GM06990 (cell line): ENCODE measurements at regions not wholly inside any gene's neighbourhood (a gene's known extent, or its start where the extent isn't known, plus 50 kb on each side); places are given as distances from the start of the nearest gene placed in this dataset.

Experiments used
- DNase-seq: peaks from one replicate; pipeline ENCODE4 v3.0.0-alpha.2; 2011; ENCODE audit not compliant: insufficient read length; ENCODE audit errors: extremely low read depth
- H3K27me3 ChIP-seq: replicated peaks from 2 replicates; pipeline ENCODE4 v1.6.0; 2011; ENCODE audit warnings: low read length; ENCODE audit not compliant: control insufficient read depth, insufficient read depth
- H3K36me3 ChIP-seq: 2 replicates; pipeline ENCODE4 v1.5.1; 2011; ENCODE audit warnings: low read length; ENCODE audit not compliant: control insufficient read depth, insufficient read depth
- H3K4me3 ChIP-seq: replicated peaks from 2 replicates; pipeline ENCODE4 v1.5.1; 2011; ENCODE audit warnings: low read depth, mild to moderate bottlenecking, control low read depth, low read length
- TF ChIP-seq, protein P1 (sequence below): IDR thresholded peaks from 2 replicates; pipeline ENCODE4 v1.5.1; 2011; ENCODE audit warnings: low read length, control low read depth, mild to moderate bottlenecking, inconsistent platforms; ENCODE audit not compliant: insufficient read depth, poor library complexity, severe bottlenecking

DNA sequence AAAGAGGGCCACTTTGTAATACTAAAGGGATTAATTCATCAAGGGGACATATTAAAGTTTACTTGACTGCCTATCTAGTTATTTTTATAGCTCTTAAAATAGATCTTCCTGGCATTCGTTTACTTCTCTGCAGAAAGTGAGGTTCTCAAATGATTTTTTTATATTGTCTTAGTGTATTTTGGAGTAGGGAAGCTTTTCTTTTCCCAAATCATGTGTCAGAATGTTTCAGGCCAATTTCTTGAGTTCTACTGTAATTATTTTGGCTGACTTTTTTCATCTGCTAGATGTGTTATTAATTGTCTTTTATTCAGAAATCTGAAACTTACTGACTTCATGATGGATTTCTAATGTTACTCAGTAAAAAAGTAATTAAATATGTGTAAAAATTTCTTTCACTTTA is 60.2 kb upstream of the FBXL7 start:
- TF ChIP-seq, protein P1, sequence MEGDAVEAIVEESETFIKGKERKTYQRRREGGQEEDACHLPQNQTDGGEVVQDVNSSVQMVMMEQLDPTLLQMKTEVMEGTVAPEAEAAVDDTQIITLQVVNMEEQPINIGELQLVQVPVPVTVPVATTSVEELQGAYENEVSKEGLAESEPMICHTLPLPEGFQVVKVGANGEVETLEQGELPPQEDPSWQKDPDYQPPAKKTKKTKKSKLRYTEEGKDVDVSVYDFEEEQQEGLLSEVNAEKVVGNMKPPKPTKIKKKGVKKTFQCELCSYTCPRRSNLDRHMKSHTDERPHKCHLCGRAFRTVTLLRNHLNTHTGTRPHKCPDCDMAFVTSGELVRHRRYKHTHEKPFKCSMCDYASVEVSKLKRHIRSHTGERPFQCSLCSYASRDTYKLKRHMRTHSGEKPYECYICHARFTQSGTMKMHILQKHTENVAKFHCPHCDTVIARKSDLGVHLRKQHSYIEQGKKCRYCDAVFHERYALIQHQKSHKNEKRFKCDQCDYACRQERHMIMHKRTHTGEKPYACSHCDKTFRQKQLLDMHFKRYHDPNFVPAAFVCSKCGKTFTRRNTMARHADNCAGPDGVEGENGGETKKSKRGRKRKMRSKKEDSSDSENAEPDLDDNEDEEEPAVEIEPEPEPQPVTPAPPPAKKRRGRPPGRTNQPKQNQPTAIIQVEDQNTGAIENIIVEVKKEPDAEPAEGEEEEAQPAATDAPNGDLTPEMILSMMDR, result no peak
- Histone ChIP-seq H3K36me3 (no peaks in the 10 kb centered on the region), H3K27me3 (no peaks in the 10 kb centered on the region), H3K4me3 (no peak overlapping the region)
- no peak for DNase-seq

DNA sequence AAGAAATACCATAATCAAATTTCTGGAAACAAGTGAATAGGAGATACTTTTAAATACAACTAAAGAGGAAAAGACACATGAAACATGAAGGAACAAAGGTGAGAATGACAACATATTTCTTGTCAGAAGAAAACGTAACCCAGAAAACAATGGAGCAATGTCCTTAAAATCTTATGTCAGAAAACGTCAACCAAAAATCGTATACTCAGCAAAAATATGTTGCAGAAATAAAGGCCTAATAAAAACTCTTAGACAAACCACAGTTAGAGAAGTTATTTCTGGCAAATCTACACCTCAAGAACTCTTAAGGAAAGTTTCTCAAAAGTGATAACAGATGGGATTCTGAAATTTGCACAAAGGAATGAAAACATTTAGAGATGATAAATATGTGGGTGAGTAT is 66.3 kb upstream of the FBXL7 start:
- no peak for DNase-seq
- TF ChIP-seq, protein P1, result no peak
- H3K4me3 ChIP-seq, result no peak overlapping the region
- H3K27me3 ChIP-seq, result no peaks in the 10 kb centered on the region
- H3K36me3 ChIP-seq, result no peaks in the 10 kb centered on the region

DNA sequence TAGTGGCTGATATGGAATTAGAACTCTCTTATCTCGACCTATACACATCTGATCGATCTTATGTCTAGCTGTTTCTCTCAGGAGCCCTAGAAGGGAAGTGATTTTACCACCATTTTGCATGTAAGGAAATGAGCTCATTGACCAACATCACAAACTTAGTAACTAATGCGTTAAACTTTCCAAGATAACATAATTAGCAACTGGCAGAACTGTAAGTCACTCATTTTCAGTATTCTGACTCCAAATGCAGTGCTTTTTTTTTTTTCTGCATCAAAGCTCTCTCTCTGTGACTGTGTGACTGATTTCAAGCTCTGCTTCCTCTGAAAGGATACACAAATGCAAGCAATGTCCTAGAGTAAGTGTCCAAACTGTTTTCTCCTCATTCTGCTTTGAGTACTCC is 68.1 kb upstream of the FBXL7 start:
- Histone ChIP-seq H3K27me3 (no peaks in the 10 kb centered on the region), H3K36me3 (no peaks in the 10 kb centered on the region), H3K4me3 (no peak overlapping the region)
- no peak for DNase-seq
- TF ChIP-seq, protein P1, result no peak

DNA sequence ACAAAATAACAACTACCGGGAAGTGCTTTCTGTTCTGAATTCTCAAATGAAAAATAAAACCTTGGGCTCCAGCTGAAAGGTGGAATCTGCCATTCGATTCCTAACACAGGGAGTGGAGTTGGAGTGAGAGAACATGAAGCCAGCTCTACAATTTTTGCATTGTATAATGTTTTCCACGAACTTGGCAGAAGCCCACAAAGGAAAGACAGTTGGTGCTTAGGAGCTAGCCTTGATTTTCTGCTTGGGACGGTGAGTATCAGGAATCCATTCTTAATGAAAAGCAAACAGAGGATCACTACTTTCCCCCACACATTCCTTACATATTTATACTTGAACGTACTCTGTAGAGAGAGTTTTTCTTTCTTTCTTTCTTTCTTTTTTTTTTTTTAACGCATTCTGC is 74.2 kb upstream of the FBXL7 start:
- Histone ChIP-seq H3K4me3 (no peak overlapping the region), H3K36me3 (no peaks in the 10 kb centered on the region), H3K27me3 (no peaks in the 10 kb centered on the region)
- no peak for DNase-seq
- TF ChIP-seq, protein P1, result no peak

DNA sequence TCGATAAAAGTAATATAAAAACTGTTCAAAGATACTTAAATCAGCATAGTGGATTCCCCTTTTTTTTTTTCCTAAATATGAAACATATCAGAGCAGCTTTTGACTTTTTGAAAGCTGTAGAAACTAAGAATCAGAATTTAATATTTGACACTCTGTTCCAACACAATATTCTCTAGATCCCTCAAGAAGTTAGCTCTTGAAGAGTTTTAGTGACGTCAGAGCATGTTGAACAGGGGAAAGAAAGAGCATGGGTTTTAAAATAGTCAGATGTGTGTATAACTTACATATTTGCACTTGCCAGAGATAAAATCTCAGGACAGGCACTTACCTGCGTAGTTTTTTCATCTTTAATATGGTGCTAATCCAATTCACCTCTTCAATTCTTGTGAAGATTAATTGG is 75.2 kb upstream of the FBXL7 start:
- Histone ChIP-seq H3K27me3 (no peaks in the 10 kb centered on the region), H3K4me3 (no peak overlapping the region), H3K36me3 (no peaks in the 10 kb centered on the region)
- TF ChIP-seq, protein P1, result no peak
- DNase-seq, result no peak

DNA sequence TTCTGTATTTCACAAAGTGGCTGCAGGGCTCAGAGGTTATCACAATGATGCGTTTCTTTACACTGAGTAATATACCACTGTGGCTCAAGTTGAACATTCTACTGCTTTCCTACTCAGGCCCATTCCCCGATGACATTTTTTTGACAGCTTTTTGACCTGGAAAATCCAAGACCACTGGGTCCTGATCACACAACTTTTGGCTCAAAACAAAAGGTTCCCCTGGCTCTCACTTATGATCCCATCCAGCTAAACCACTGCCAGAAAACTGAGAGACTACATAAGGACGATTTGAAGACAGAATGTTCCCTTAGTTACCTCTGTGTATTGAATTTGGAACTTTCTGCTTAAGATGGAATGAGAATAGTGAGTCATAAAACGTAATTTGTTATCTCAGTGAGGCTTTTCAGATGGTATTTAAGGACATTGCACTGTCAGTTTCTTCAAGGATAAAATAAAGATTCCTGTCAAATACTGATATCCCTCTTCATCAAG is 78.0 kb upstream of the FBXL7 start:
- H3K27me3 ChIP-seq, result no peaks in the 10 kb centered on the region
- no peak for DNase-seq
- TF ChIP-seq, protein P1, result no peak
- H3K36me3 ChIP-seq, result no peaks in the 10 kb centered on the region
- H3K4me3 ChIP-seq, result no peak overlapping the region
